ENCODE measurements at regions not wholly inside any gene's neighbourhood (a gene's known extent, or its start where the extent isn't known, plus 50 kb on each side); places are given as distances from the start of the nearest gene placed in this dataset.
A peak's percentile ranks its signal among the peaks of the same experiment; 100 is the strongest.

- DNase-seq, result no peak
These were observed 59.8 kb upstream of the GPM6A start for GRCh38 chr4:175871774-175872405.

GRCh38 chr4:175873707-175874106, 61.6 kb upstream of the GPM6A start:
- DNase-seq, result no peak

- no peak for DNase-seq
These were observed 62.2 kb upstream of the GPM6A start for GRCh38 chr4:175874306-175874705.

GRCh38 chr4:175875993-175876771, 64.1 kb upstream of the GPM6A start:
- DNase-seq, result no peak

- DNase-seq, result no peak
These were observed 70.8 kb upstream of the GPM6A start for GRCh38 chr4:175882891-175883290.

GRCh38 chr4:175884048-175884447, 72.0 kb upstream of the GPM6A start:
- DNase-seq, result no peak

- no peak for DNase-seq
These were observed 79.2 kb upstream of the GPM6A start for GRCh38 chr4:175891231-175891630.

GRCh38 chr4:175891851-175892250, 79.8 kb upstream of the GPM6A start:
- DNase-seq, result no peak

- DNase-seq, result no peak
These were observed 93.9 kb upstream of the GPM6A start for GRCh38 chr4:175905925-175906324.

GRCh38 chr4:175906384-175906783, 94.3 kb upstream of the GPM6A start:
- DNase-seq, result no peak

- DNase-seq, result no peak
These were observed 98.6 kb upstream of the GPM6A start for GRCh38 chr4:175910700-175911099.

GRCh38 chr4:175916626-175917351, 104.7 kb upstream of the GPM6A start:
- DNase-seq, result no peak

GRCh38 chr4:175927121-175927520, 115.1 kb upstream of the GPM6A start:
- no peak for DNase-seq

GRCh38 chr4:175929441-175929840, 117.4 kb upstream of the GPM6A start:
- DNase-seq, result no peak

GRCh38 chr4:175929932-175930331, 117.9 kb upstream of the GPM6A start:
- no peak for DNase-seq

GRCh38 chr4:175930471-175930870, 118.4 kb upstream of the GPM6A start:
- no peak for DNase-seq

- no peak for DNase-seq
These were observed 120.1 kb upstream of the GPM6A start for GRCh38 chr4:175932116-175932515.

GRCh38 chr4:175934506-175934905, 122.4 kb upstream of the GPM6A start:
- no peak for DNase-seq

- DNase-seq, result no peak
These were observed 123.1 kb upstream of the GPM6A start for GRCh38 chr4:175935016-175935661.

- no peak for DNase-seq
These were observed 121.3 kb upstream of the WDR17 start for GRCh38 chr4:175944126-175944910.

- DNase-seq, result peak in 1 of 5 donors; percentile 24
These were observed 119.0 kb upstream of the WDR17 start for GRCh38 chr4:175946472-175947116.

Data from T-helper 1 cell (primary cell).